GM19043 (cell line): ENCODE measurements at regions not wholly inside any gene's neighbourhood (a gene's known extent, or its start where the extent isn't known, plus 50 kb on each side); places are given as distances from the start of the nearest gene placed in this dataset.

Source experiments
- ATAC-seq: cut with Tn5 transposase; IDR thresholded peaks from one replicate; pipeline ENCODE4 v1.9.1; 2021; ENCODE audit warnings: low read depth; ENCODE audit not compliant: unreplicated experiment

DNA sequence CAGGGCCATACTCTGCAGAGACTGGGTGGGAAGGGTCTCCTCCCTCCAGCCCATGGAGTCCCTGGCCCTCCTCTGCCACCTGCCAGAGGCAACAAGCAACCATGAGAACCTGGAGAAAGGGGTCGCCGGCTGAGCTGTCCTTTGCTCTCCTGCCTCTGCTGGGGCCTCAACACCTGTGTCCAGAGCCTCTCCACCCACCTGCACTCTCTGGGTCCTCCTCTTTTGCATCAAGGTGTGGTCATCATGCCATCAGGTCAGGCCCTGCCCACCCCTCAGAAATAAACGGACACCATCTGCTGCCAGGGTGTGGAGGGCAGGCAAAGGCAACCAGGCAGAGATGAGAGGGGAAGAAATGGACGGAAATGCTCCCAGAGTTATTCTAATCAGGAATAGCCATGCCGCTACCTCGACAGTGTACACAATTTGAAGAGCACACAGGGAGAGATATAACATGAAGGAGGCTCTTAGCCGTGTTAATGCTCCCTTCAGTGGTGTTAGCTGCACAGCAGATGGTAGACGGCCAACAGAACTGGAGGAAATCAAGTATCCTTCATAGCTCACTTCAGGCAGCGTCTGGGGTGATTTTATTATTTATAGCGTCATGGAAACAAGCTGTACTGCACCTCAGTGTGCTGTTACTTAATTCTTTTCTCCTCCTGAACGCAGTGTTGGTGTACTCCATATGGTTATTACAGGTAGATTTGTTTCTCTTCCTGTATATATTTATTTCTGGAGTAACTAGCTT is 247.9 kb downstream of the TSN start:
- ATAC-seq = no peak

- no peak for ATAC-seq
Measured at GRCh38 chr2:122007126-122007525, 251.7 kb downstream of the TSN start.

GRCh38 chr2:122007577-122007976 is 252.1 kb downstream of the TSN start:
- no peak for ATAC-seq

- ATAC-seq = no peak
Measured at GRCh38 chr2:122009561-122009960, 254.1 kb downstream of the TSN start.

- ATAC-seq = no peak
Measured at GRCh38 chr2:122011493-122012270, 256.2 kb downstream of the TSN start.

DNA sequence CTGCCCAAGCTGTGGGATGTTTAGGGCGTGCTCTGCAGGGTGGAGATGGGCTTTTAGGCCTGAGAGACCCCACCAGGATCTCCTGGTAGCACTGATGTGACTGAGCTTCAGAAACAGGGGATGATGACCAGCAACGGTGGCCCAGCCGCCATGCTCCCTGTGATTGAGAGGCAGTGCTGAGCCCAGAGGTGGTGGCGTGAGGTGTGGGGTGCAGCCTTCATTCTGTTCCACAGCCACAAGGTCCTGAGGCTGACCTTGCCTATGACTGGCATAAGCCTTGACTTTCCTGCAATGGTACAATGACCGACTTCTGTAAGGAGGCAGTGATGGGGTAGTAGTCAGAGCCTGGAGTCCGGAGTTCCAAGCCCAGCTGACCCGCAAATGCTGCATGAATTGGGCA is 263.3 kb downstream of the TSN start:
- ATAC-seq = no peak

DNA sequence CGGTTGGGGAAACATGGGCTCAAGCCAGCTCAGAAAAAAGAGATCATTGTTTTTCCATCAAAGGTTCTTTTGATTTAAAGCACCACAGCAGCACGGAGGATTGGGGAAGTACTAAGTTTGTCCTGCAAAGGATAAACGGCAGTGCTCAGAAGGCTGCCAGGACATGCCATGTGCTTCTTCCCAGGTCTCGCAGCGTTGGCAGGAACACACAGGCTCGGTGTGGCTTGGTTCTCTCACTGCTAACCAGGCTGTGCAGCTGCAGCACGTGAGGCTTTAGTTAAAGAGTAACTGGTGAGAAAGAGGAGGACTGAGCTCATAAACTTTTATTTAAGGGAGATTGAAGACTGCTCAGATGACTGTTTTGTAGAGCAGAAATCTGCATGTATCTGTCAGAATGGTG is 264.3 kb downstream of the TSN start:
- no peak for ATAC-seq

- ATAC-seq = no peak
Measured at GRCh38 chr2:122020377-122020776, 264.9 kb downstream of the TSN start.

- no peak for ATAC-seq
Measured at GRCh38 chr2:122021941-122022340, 266.5 kb downstream of the TSN start.

- no peak for ATAC-seq
Measured at GRCh38 chr2:122022531-122022930, 267.1 kb downstream of the TSN start.

DNA sequence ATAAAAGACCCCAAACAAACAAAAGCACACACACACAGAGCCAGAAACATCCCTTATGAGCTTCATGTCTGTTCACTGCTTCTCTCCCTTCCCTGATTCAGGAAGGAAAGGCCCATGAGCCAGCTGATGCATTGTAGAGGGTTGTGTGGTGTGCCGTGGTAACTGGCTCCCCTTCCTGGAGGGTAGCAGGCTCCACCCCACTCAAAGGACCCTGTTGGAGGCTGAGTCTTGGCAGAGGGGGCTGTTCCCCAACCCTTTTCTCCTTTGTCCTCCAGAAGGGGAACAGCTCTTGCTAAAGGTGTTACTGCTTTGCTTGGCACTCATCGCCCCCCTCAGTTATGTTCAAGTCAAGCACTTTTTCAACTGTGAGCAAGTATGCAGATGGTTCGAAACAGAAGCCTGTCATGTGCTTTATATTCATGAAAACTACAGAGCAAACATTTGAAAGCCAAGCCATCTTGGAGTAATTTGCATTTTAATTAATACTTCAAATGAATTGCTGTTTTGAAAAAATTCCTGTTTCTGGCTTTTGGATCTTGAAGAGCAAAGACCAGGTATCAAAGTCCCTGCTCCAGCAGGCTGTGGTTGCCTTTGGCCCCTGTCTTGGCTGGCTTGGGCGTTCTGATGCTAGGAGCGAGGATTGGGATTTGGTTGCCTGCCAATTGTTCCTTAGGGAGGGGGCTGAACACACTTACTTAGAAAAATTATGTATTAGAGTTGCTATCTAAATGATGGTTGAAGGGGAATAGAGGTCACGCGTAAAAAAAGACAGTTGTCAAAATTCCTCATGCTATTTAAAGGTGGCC is 267.8 kb downstream of the TSN start:
- ATAC-seq = no peak

DNA sequence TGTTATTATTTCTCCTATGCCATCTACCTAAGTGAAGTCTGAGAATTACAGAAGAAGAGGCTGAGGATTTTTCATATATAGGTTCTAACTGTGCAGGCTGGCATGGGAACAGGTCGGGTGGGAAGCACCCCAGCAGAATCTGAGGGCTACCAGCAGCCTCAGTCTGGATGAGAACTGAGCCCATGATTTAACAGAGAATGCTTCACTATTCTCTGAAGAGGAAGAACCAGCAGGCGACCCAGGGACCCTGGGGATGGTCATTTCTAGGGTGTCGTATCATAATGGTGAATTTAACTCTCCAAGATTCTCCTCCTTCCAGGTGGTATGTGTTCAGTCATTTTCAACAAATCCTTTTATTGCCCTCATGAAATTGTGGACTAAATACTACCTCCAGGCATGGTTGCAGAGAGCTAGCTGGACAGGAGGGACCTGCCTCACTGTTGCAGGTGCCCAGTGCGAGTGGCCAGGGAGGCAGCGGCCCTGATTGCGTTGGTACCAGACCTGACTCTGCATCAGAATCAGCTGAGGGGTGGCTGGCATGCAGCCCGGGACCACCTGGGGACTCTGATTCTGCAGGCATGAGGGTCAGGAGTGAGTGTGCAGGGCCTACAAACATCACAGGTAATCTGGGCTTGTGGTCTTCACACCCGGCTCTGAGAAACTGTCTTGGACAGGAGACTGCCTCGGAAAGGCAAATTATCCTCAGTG is 272.2 kb downstream of the TSN start:
- ATAC-seq = no peak

GRCh38 chr2:122028371-122029100 is 273.1 kb downstream of the TSN start:
- no peak for ATAC-seq

- ATAC-seq = no peak
Measured at GRCh38 chr2:122029456-122029855, 274.0 kb downstream of the TSN start.

DNA sequence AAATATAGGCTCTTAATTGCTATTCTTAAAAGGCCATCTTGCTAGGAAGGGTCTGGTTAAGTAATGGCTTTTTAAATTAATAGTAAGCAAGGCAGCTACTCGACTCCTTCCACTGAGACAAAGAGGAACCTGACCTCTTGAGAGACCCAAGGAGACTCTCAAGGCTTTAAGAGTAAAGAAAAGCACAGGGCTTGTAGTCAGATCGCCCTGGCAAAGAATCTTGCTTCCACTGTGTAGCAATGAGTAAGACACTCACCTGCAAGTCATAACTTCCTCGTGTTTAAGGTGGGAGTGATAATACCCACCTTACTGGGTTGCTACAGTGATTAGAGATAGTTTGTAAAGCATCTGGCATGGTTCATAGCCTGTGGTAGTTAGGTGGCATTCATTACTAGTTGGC is 274.5 kb downstream of the TSN start:
- ATAC-seq = no peak

GRCh38 chr2:122031544-122032263 is 276.3 kb downstream of the TSN start:
- ATAC-seq = no peak

- no peak for ATAC-seq
Measured at GRCh38 chr2:122032264-122032645, 276.8 kb downstream of the TSN start.

DNA sequence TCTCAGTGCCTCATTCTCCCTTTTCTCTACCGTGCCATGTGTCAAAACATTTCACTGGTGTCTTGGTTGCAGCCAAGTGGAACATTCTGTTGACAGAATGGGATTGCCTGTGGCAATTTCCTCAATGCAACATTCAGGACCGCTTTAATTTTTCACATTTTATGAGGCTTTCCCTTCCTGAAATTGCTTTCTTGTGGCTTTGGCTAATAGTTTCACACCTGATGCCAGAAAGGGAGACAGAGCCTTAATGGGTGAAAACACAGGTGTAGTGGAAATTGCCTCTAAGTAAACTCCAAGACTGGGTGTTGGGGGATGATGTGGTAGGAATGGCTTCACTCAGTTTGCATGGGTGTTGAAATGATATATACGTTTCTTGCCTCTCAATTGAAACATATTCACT is 278.3 kb downstream of the TSN start:
- no peak for ATAC-seq

DNA sequence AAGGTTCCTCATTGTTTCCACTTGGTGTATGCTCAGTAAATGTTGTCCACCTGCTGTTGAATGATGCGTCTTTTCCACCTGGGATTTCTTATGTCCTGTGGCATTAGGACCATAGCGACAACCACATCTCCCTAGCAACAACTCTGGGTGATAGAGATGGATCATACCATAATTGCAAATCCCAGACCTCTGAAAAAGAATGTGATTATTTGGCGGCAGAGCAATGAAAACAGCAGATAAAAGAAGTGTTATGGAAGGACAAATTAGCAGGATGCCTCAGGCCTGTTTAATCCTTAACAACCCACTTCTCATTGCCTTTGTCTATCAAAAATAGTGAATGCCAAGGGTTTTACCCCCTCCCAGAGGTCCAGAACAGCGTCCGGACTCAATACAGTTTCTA is 278.9 kb downstream of the TSN start:
- no peak for ATAC-seq
